Heart right ventricle (tissue), 16 donors: ENCODE measurements at regions not wholly inside any gene's neighbourhood (a gene's known extent, or its start where the extent isn't known, plus 50 kb on each side); places are given as distances from the start of the nearest gene placed in this dataset.
A peak's percentile ranks its signal among the peaks of the same experiment; 100 is the strongest.
"Not testable (repeated sequence)": the region's sequence is repeated elsewhere in the genome, so short reads cannot be mapped to it uniquely, and the experiment has no call there.

Source experiments
- ATAC-seq, 8 donors: fragments of 200-7000 bp; cut with Tn5 transposase; one replicate each; pipeline ENCODE4 v1.9.1; 2020; ENCODE audit warnings: mild to moderate bottlenecking in 8 of 8, moderate library complexity in 8 of 8, moderate number of reproducible peaks in 1 of 8
- DNase-seq, 2 donors: peaks; one replicate each; pipeline ENCODE4 v3.0.0-alpha.2; 2020
- H3K27ac ChIP-seq, 10 donors: fragments of 200-600 bp; sonication (generic) in 2 of 10; one replicate each; pipeline versions ENCODE4 v1.5.0 to v1.8.0; 2020 to 2022; ENCODE audit warnings: mild to moderate bottlenecking in 3 of 10
- H3K27me3 ChIP-seq, 7 donors: fragments of 200-600 bp; one replicate each; pipeline ENCODE4 v1.8.0; 2021 to 2022; ENCODE audit warnings: mild to moderate bottlenecking in 2 of 7
- H3K36me3 ChIP-seq, 9 donors: fragments of 200-600 bp; sonication (generic) in 1 of 9; one replicate each; pipeline versions ENCODE4 v1.5.0 to v1.8.0; 2020 to 2022; ENCODE audit warnings: mild to moderate bottlenecking in 2 of 9
- H3K4me1 ChIP-seq, 9 donors: fragments of 200-600 bp; sonication (generic) in 1 of 9; one replicate each; pipeline versions ENCODE4 v1.5.0 to v1.8.0; 2020 to 2022; ENCODE audit warnings: mild to moderate bottlenecking in 4 of 9
- H3K4me3 ChIP-seq, 10 donors: fragments of 200-600 bp; sonication (generic) in 2 of 10; one replicate each; pipeline versions ENCODE4 v1.5.0 to v1.8.0; 2020 to 2022; ENCODE audit warnings: mild to moderate bottlenecking in 7 of 10, moderate library complexity in 2 of 10
- H3K9me3 ChIP-seq, 11 donors: fragments of 200-600 bp in 10 of 11; sonication (generic) in 2 of 11; one replicate each; pipeline versions ENCODE4 v1.5.0 to v1.8.0; 2013 to 2022; ENCODE audit warnings: mild to moderate bottlenecking in 2 of 11, control low read depth in 1 of 11, moderate library complexity in 1 of 11
- WGBS, 2 donors: extraction: QIAGEN DNeasy Blood & Tissue Kit; methylation state at CpG; one replicate each; pipeline ENCODE4 v1.1.7; 2013; ENCODE audit warnings: inconsistent platforms in 1 of 2; 5-methylcytosine and 5-hydroxymethylcytosine counted together
- intact Hi-C, 10 donors: fragments of 100-400 bp; cut with DNase I; formaldehyde crosslinking; loops; one replicate each; pipeline versions ENCODE4 v1.11.1 to v1.14.2; 2022
- TF ChIP-seq, protein P1 (sequence below), 9 donors: fragments of 200-600 bp; sonication (generic) in 2 of 9; IDR thresholded peaks; one replicate each; pipeline versions ENCODE4 v1.5.0 to v1.8.0; 2021 to 2022; ENCODE audit warnings: antibody characterized with exemption in 9 of 9, mild to moderate bottlenecking in 5 of 9, moderate library complexity in 1 of 9
- donor health status: Arrhythmogenic right ventricular cardiomyopathy.
- donor health status: ischemic (EF 13 %, LVEDD 7.1; RV severe dilation, severe dysfunction).
- donor health status: healthy with polysubstance abuse.
- donor health status: DM: no; HTN: yes; CAD: no.
- donor health status: DM: no; HTN: no; CAD: no.
- donor health status: ischemic (EF 25% LVEDD 6.9; RV normal size, moderate dysfunction).
- donor health status: ischemic (EF 25% LVEDD 5.7; RV mildly dilated, moderate dysfunction).
- donor health status: healthy.
- donor health status: DM: yes; HTN: yes; CAD: no.
- donor health status: Ischemic cardiomyopathy.
- donor health status: ischemic (EF 35%, LVEDD 5.7; RV mildly dilated, moderate dysfunction).
- donor health status: nonischemic (EF 11% LVEDD 7.7; RV severe dilation, severe dysfunction).
- donor health status: DM: yes; HTN: yes; CAD: no.
- donor health status: PGD.
- donor health status: ischemic (EF 29% LVEDD 5.4; RV normal size, mild dysfunction).
- donor health status: nonischemic (EF 23%, LVEDD 6.1; RV moderate dilation, normal function).

- Histone ChIP-seq H3K27me3 (no peaks in the 10 kb centered on the region), H3K9me3 (no peaks in the 10 kb centered on the region), H3K4me3 (no peak overlapping the region), H3K27ac (no peak overlapping the region), H3K4me1 (peaks cover 0 to 10% (median 0%) of the 10 kb centered on the region in 9 donors), H3K36me3 (no peaks in the 10 kb centered on the region)
- DNase-seq = no peak
- 42 to 45% methylated on average over 2 of the region's 2 CpGs for WGBS, 2 donors
- TF ChIP-seq, protein P1, sequence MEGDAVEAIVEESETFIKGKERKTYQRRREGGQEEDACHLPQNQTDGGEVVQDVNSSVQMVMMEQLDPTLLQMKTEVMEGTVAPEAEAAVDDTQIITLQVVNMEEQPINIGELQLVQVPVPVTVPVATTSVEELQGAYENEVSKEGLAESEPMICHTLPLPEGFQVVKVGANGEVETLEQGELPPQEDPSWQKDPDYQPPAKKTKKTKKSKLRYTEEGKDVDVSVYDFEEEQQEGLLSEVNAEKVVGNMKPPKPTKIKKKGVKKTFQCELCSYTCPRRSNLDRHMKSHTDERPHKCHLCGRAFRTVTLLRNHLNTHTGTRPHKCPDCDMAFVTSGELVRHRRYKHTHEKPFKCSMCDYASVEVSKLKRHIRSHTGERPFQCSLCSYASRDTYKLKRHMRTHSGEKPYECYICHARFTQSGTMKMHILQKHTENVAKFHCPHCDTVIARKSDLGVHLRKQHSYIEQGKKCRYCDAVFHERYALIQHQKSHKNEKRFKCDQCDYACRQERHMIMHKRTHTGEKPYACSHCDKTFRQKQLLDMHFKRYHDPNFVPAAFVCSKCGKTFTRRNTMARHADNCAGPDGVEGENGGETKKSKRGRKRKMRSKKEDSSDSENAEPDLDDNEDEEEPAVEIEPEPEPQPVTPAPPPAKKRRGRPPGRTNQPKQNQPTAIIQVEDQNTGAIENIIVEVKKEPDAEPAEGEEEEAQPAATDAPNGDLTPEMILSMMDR (IDR thresholded peaks at IDR 0.05) = no peak
- no peak for ATAC-seq
- intact Hi-C loops = no loop called here
These were observed 106.8 kb upstream of the NPAS2 start for GRCh38 chr2:100713106-100713505.

GRCh38 chr2:100714396-100715010, 105.4 kb upstream of the NPAS2 start:
- H3K4me3 ChIP-seq, H3K4me1 ChIP-seq, H3K27me3 ChIP-seq, H3K27ac ChIP-seq, H3K36me3 ChIP-seq, H3K9me3 ChIP-seq, intact Hi-C loops, DNase-seq: not testable (repeated sequence)
- ATAC-seq = peak in 1 of 8 donors; percentile 67
- WGBS, 2 donors = 83 to 87% methylated on average over 5 of the region's 5 CpGs

GRCh38 chr2:100715861-100716260, 104.1 kb upstream of the NPAS2 start:
- DNase-seq, H3K27ac ChIP-seq, H3K36me3 ChIP-seq, H3K4me3 ChIP-seq, H3K27me3 ChIP-seq, intact Hi-C loops, ATAC-seq, H3K4me1 ChIP-seq: not testable (repeated sequence)
- peaks cover 0 to 11% (median 0%) of the 10 kb centered on the region in 11 donors for H3K9me3 ChIP-seq
- 93 to 94% methylated on average over 4 of the region's 4 CpGs for WGBS, 2 donors

GRCh38 chr2:100716581-100716980, 103.4 kb upstream of the NPAS2 start:
- DNase-seq (no peak), ATAC-seq (no peak)
- peaks cover 0 to 11% (median 0%) of the 10 kb centered on the region in 11 donors for H3K9me3 ChIP-seq
- H3K4me3 ChIP-seq = no peak overlapping the region
- TF ChIP-seq, protein P1 (IDR thresholded peaks at IDR 0.05) = no peak
- peaks cover 0 to 10% (median 0%) of the 10 kb centered on the region in 9 donors for H3K4me1 ChIP-seq
- H3K36me3 ChIP-seq = no peaks in the 10 kb centered on the region
- H3K27me3 ChIP-seq = no peaks in the 10 kb centered on the region
- no peak overlapping the region for H3K27ac ChIP-seq
- intact Hi-C loops = no loop called here
- WGBS, 2 donors = 91 to 97% methylated on average over 2 of the region's 2 CpGs

GRCh38 chr2:100718065-100718629, 101.8 kb upstream of the NPAS2 start:
- no peaks in the 10 kb centered on the region for H3K27me3 ChIP-seq
- H3K27ac ChIP-seq = no peak overlapping the region
- TF ChIP-seq, protein P1 (IDR thresholded peaks at IDR 0.05) = no peak
- no peak overlapping the region for H3K4me3 ChIP-seq
- ATAC-seq = no peak
- peaks cover 0 to 10% (median 0%) of the 10 kb centered on the region in 9 donors for H3K4me1 ChIP-seq
- WGBS, 2 donors = 61 to 62% methylated on average over 3 of the region's 3 CpGs
- intact Hi-C loops = no loop called here
- H3K9me3 ChIP-seq = peaks cover 0 to 11% (median 0%) of the 10 kb centered on the region in 11 donors
- DNase-seq = no peak
- no peaks in the 10 kb centered on the region for H3K36me3 ChIP-seq
